Thoracic aorta (tissue), 2 donors: ENCODE measurements at regions not wholly inside any gene's neighbourhood (a gene's known extent, or its start where the extent isn't known, plus 50 kb on each side); places are given as distances from the start of the nearest gene placed in this dataset.
A peak's percentile ranks its signal among the peaks of the same experiment; 100 is the strongest.

Source experiments
- ATAC-seq: fragments of 150-250 bp; one replicate; pipeline ENCODE4 v1.8.0; 2017; ENCODE audit warnings: low read depth; ENCODE audit not compliant: insufficient number of reproducible peaks, low FRiP score
- DNase-seq: peaks from one replicate; pipeline ENCODE4 v3.0.0-alpha.2; 2020; ENCODE audit warnings: low spot score
- H3K27ac ChIP-seq, 2 donors: fragments of 200-600 bp; sonication (generic); 1 replicate in 1 of 2; 2 replicates in 1 of 2; pipeline ENCODE4 v1.5.1; 2016; ENCODE audit warnings: mild to moderate bottlenecking in 2 of 2, moderate library complexity in 2 of 2
- H3K27me3 ChIP-seq: fragments of 200-600 bp; sonication (generic); replicated peaks from 2 replicates; pipeline ENCODE4 v1.6.0; 2016; ENCODE audit warnings: mild to moderate bottlenecking; ENCODE audit not compliant: insufficient read depth
- H3K36me3 ChIP-seq: fragments of 200-600 bp; sonication (generic); one replicate; pipeline ENCODE4 v1.5.1; 2016
- H3K4me1 ChIP-seq, 2 donors: fragments of 200-600 bp; sonication (generic); 1 replicate in 1 of 2; 2 replicates in 1 of 2; pipeline versions ENCODE4 v1.5.1 to v1.6.0; 2016; ENCODE audit warnings: low read depth in 2 of 2, mild to moderate bottlenecking in 1 of 2; ENCODE audit not compliant: control insufficient read depth in 1 of 2
- H3K4me3 ChIP-seq: fragments of 200-600 bp; sonication (generic); 2 replicates; pipeline ENCODE4 v1.5.1; 2016; ENCODE audit warnings: mild to moderate bottlenecking
- H3K9me3 ChIP-seq: fragments of 200-600 bp; sonication (generic); 2 replicates; pipeline ENCODE4 v1.5.1; 2016
- TF ChIP-seq, protein P1 (sequence below): fragments of 200-600 bp; sonication (generic); IDR thresholded peaks from one replicate; pipeline ENCODE4 v1.5.1; 2019; ENCODE audit warnings: antibody characterized with exemption

DNA sequence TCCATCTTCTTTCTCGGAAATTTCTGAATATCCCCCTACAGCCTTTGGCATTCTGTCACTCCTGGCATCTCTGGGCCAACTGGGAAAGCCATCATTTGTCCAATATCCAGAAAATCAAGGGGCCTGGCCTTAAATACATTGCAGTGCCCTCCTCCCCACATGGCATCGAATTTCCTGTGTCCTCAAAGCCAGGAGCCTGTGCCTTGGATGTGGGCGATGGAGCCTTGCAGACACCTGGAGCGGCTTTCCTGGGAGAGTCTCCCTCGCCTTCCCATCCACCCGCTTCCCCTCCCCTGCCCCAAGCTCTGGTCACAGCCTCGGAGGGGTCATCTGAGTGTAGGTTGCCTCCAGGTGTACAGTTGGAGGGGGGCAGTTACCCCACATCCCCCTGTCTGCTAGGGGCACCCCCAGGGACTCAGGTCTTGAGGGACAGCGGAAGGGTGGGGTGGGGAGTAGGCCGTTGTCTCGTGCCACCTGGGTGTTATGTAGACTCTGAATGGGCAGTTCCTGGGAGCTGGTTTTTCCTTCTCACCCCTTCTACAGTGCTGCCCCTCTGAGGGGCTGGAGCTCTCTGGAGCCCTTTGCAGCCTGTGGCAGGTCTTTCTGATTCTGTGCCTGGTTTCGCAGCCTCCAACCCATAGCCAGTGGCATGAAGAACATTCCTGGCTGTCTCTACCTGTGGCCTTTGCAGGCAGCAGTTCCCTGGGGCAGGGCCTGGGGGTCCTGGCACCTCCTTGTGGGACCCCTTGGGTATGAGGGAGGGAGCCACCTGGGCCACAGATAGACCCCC lies 239.8 kb downstream of the SEC14L1 start:
- no peaks in the 10 kb centered on the region for H3K9me3 ChIP-seq
- H3K27me3 ChIP-seq, result no peaks in the 10 kb centered on the region
- ATAC-seq, result no peak
- TF ChIP-seq, protein P1, sequence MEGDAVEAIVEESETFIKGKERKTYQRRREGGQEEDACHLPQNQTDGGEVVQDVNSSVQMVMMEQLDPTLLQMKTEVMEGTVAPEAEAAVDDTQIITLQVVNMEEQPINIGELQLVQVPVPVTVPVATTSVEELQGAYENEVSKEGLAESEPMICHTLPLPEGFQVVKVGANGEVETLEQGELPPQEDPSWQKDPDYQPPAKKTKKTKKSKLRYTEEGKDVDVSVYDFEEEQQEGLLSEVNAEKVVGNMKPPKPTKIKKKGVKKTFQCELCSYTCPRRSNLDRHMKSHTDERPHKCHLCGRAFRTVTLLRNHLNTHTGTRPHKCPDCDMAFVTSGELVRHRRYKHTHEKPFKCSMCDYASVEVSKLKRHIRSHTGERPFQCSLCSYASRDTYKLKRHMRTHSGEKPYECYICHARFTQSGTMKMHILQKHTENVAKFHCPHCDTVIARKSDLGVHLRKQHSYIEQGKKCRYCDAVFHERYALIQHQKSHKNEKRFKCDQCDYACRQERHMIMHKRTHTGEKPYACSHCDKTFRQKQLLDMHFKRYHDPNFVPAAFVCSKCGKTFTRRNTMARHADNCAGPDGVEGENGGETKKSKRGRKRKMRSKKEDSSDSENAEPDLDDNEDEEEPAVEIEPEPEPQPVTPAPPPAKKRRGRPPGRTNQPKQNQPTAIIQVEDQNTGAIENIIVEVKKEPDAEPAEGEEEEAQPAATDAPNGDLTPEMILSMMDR, result no peak
- DNase-seq, result no peak
- peak overlapping the region in 1 of 2 donors; percentile 15 for H3K27ac ChIP-seq
- H3K36me3 ChIP-seq, result no peaks in the 10 kb centered on the region
- H3K4me3 ChIP-seq, result no peak overlapping the region
- H3K4me1 ChIP-seq, result peaks cover 74 to 98% of the 10 kb centered on the region in 2 donors

- Histone ChIP-seq H3K4me1 (peaks cover 74 to 98% of the 10 kb centered on the region in 2 donors), H3K36me3 (no peaks in the 10 kb centered on the region), H3K9me3 (no peaks in the 10 kb centered on the region), H3K27ac (no peak overlapping the region), H3K27me3 (no peaks in the 10 kb centered on the region), H3K4me3 (no peak overlapping the region)
- no peak for ATAC-seq
- TF ChIP-seq, protein P1, result no peak
- DNase-seq, result no peak
Measured at GRCh38 chr17:77381185-77381700, 240.5 kb downstream of the SEC14L1 start.

DNA sequence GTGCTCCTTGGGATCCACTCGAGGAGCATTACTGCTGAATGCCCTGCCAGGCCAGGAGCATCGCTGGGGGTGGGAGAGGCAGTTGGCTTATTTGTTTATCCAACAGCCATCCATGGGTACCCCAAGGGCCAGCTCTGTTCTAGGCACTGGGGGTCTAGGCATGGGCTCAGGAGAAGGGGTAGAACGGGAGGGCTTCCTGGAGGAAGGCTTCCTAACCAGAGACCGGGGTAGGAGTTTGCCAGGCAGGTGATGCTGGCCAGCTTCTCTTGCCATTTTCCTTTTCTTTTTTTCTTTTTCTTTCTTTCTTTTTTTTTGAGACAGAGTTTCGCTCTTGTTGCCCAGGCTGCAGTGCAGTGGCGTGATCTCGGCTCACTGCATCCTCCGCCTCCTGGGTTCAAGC lies 241.0 kb downstream of the SEC14L1 start:
- Histone ChIP-seq H3K36me3 (no peaks in the 10 kb centered on the region), H3K4me1 (peaks cover 74 to 98% of the 10 kb centered on the region in 2 donors), H3K27ac (no peak overlapping the region), H3K4me3 (no peak overlapping the region), H3K27me3 (no peaks in the 10 kb centered on the region), H3K9me3 (no peaks in the 10 kb centered on the region)
- ATAC-seq, result no peak
- no peak for DNase-seq
- TF ChIP-seq, protein P1, result no peak

DNA sequence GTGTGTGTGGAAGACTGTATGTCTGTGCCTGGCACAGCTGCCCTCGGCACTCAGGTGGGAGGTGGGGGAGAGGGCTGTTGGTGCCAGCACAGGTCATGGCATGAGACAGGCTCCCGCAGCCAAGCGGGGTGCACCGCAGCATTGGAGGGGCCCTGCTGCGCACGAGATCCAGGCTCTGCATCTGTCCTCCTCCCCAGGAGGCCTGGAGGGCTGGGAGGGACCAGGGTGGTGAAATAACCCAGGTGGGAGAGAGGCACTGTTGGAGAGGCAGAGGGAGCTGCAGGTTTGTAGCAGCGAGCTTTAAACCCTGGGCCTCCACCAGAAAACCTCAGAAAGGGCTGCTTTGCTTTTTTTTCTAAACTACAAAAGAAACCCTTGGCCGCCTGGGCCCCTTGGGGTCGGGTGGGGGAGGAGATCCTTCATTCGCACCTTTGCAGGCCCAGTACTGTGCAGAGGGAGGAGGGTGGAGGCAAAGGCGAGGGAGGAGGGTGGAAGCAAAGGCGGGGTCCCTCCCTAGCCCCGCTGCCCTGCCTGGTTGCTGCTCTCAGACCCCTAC lies 241.7 kb downstream of the SEC14L1 start:
- H3K9me3 ChIP-seq, result no peaks in the 10 kb centered on the region
- H3K27ac ChIP-seq, result peak overlapping the region in 1 of 2 donors; percentile 31
- no peaks in the 10 kb centered on the region for H3K36me3 ChIP-seq
- H3K4me3 ChIP-seq, result no peak overlapping the region
- no peak for ATAC-seq
- peaks cover 73 to 98% of the 10 kb centered on the region in 2 donors for H3K4me1 ChIP-seq
- TF ChIP-seq, protein P1, result no peak
- no peak for DNase-seq
- H3K27me3 ChIP-seq, result no peaks in the 10 kb centered on the region

DNA sequence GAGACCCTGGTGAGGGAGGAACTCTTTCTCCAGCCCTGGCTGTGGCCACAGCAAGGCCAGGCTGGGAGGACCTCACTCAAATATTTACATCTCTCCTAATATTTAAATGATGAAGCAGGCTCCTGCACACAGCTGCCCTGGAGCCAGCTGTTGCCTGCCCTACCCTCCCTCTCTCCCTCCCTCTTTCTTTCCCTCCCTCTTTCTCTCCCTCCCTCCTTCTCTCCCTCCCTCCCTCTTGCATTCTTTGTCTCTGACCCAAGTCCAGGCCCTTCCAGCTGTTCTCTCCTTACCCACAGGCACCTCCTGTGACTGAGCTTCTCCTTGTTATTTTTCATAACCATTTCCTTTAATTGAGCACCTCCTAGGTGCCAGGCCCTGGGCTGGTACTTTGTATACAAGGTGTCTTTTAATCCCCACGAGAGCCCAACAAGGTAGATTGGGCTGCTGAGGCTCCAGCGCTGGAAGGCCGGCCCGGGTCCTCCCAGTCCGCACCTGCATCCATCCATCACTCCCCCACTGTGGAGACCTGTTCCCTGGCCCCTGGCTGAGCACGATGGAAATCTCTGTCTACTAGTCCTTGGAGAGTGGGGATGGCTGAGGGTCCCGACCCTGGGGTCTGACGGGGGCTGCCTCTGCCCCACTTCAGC lies 242.3 kb downstream of the SEC14L1 start:
- Histone ChIP-seq H3K9me3 (no peaks in the 10 kb centered on the region), H3K27ac (peak overlapping the region; percentile 66 to 77), H3K4me1 (peaks cover 68 to 95% of the 10 kb centered on the region in 2 donors), H3K4me3 (no peak overlapping the region), H3K27me3 (no peaks in the 10 kb centered on the region), H3K36me3 (no peaks in the 10 kb centered on the region)
- no peak for DNase-seq
- TF ChIP-seq, protein P1, result no peak
- peak; percentile 45 for ATAC-seq
